Hepatocyte (in vitro differentiated cells): ENCODE measurements at regions not wholly inside any gene's neighbourhood (a gene's known extent, or its start where the extent isn't known, plus 50 kb on each side); places are given as distances from the start of the nearest gene placed in this dataset.

ENCODE experiments used
- DNase-seq: peaks from one replicate; pipeline ENCODE4 v3.0.0-alpha.2; 2016; ENCODE audit warnings: low spot score
- H2AFZ ChIP-seq: fragments of 200-600 bp; sonication (generic); 2 replicates; pipeline ENCODE4 v1.6.0; 2016; ENCODE audit warnings: antibody characterized with exemption, mild to moderate bottlenecking
- H3K27ac ChIP-seq: fragments of 200-600 bp; sonication (generic); 2 replicates; pipeline ENCODE4 v1.5.1; 2016; ENCODE audit warnings: mild to moderate bottlenecking
- H3K27me3 ChIP-seq: fragments of 200-600 bp; sonication (generic); 2 replicates; pipeline ENCODE4 v1.6.1; 2016
- H3K36me3 ChIP-seq: fragments of 200-600 bp; sonication (generic); replicated peaks from 2 replicates; pipeline ENCODE4 v1.5.1; 2016; ENCODE audit warnings: low read depth; ENCODE audit not compliant: insufficient read depth
- H3K4me1 ChIP-seq: fragments of 200-600 bp; sonication (generic); 2 replicates; pipeline ENCODE4 v1.5.1; 2016; ENCODE audit warnings: mild to moderate bottlenecking, moderate library complexity; ENCODE audit not compliant: insufficient read depth
- H3K4me2 ChIP-seq: fragments of 200-600 bp; sonication (generic); 2 replicates; pipeline ENCODE4 v1.6.0; 2016
- H3K4me3 ChIP-seq: fragments of 200-600 bp; sonication (generic); 2 replicates; pipeline ENCODE4 v1.5.1; 2016; ENCODE audit warnings: mild to moderate bottlenecking
- H3K79me2 ChIP-seq: fragments of 200-600 bp; sonication (generic); 2 replicates; pipeline ENCODE4 v1.6.0; 2017; ENCODE audit warnings: mild to moderate bottlenecking
- H3K9me2 ChIP-seq: fragments of 200-600 bp; sonication (generic); replicated peaks from 2 replicates; pipeline ENCODE4 v1.6.0; 2017; ENCODE audit warnings: mild to moderate bottlenecking; ENCODE audit not compliant: insufficient read depth
- H3K9me3 ChIP-seq: fragments of 200-600 bp; sonication (generic); 2 replicates; pipeline ENCODE4 v1.5.1; 2016; ENCODE audit warnings: low read depth, mild to moderate bottlenecking
- H4K20me1 ChIP-seq: fragments of 200-600 bp; sonication (generic); 2 replicates; pipeline ENCODE4 v1.6.0; 2016; ENCODE audit warnings: mild to moderate bottlenecking; ENCODE audit not compliant: insufficient read depth, poor library complexity, severe bottlenecking
- CTCF ChIP-seq: fragments of 200-600 bp; sonication (generic); IDR thresholded peaks from 2 replicates; pipeline ENCODE4 v1.5.1; 2016; ENCODE audit warnings: antibody characterized with exemption, mild to moderate bottlenecking; ENCODE audit not compliant: poor library complexity
- EZH2 ChIP-seq: fragments of 200-600 bp; sonication (generic); IDR thresholded peaks from 2 replicates; pipeline ENCODE4 v1.6.1; 2016; ENCODE audit warnings: antibody characterized with exemption, mild to moderate bottlenecking, borderline replicate concordance
- EZH2phosphoT487 ChIP-seq: fragments of 200-600 bp; sonication (generic); IDR thresholded peaks from one replicate; pipeline ENCODE4 v1.6.1; 2018; ENCODE audit warnings: antibody characterized with exemption, mild to moderate bottlenecking, low read depth, moderate library complexity; ENCODE audit not compliant: unreplicated experiment, severe bottlenecking
- WGBS: methylation state at CpG from one replicate; pipeline ENCODE4 v1.1.6; 2016; ENCODE audit warnings: low lambda C conversion rate; ENCODE audit errors: missing lambda C conversion rate; 5-methylcytosine and 5-hydroxymethylcytosine counted together

DNA sequence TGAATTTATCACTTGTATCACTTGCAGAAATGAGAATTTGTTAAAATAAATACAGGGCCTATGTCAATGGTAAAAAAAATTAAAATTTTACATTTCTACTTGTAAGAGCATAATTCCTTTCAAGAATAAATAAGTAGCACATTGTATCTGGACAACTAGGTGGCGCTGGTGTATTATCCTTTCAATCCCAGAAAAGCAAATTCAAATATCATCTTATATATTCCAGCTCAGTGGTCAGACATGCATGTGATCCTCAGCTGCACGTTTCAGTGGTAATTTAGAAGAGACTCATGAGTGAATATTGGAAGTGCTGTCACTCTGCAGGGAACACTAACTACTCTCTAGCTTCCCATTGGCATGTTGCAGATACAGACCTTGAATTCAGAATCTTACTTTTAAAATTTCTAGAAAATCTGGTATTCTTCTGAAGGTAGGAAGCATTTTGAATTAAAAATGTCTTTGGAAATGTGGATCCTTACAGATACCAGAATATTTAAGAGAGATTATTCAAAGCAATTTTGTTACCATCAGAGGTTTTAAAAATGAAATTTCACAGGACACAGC, 1414.7 kb upstream of the TENM3 start:
- H4K20me1 ChIP-seq: no peaks in the 10 kb centered on the region
- no peak overlapping the region for H3K4me2 ChIP-seq
- H2AFZ ChIP-seq: no peak overlapping the region
- no peaks in the 10 kb centered on the region for H3K9me2 ChIP-seq
- TF ChIP-seq EZH2phosphoT487 (no peak), CTCF (peak; percentile 91)
- H3K4me3 ChIP-seq: no peak overlapping the region
- H3K36me3 ChIP-seq: no peaks in the 10 kb centered on the region
- no peaks in the 10 kb centered on the region for H3K27me3 ChIP-seq
- WGBS: 2% methylated on average over 2 of the region's 2 CpGs
- peak; percentile 75 for DNase-seq
- no peaks in the 10 kb centered on the region for H3K79me2 ChIP-seq
- peaks cover 4% of the 10 kb centered on the region for H3K4me1 ChIP-seq
- H3K9me3 ChIP-seq: no peaks in the 10 kb centered on the region
- H3K27ac ChIP-seq: no peak overlapping the region

DNA sequence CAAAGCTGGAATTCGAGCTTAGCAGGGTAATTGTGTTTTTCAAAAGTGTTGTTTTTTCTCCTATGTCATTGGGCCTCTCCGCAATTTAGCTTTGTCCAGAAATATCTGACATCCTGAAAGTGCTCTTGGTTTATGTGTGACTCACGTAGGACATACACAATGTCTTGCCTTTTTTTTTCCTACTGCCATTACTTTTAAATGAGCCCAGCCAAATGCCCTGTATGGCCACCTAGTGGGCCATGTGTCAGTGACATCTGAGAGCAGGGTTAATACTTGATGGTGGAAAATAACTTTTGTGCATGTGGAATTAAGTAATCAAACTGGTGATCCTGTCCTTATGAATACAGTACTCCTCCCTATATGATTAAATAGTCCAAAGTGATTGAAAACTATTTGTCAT, 1411.1 kb upstream of the TENM3 start:
- Histone ChIP-seq H2AFZ (no peak overlapping the region), H3K79me2 (no peaks in the 10 kb centered on the region), H3K4me3 (no peak overlapping the region), H3K36me3 (no peaks in the 10 kb centered on the region), H4K20me1 (no peaks in the 10 kb centered on the region), H3K4me1 (peaks cover 4% of the 10 kb centered on the region), H3K27ac (no peak overlapping the region), H3K4me2 (no peak overlapping the region), H3K27me3 (no peaks in the 10 kb centered on the region), H3K9me3 (no peaks in the 10 kb centered on the region), H3K9me2 (no peaks in the 10 kb centered on the region)
- no peak for TF ChIP-seq EZH2
- TF ChIP-seq CTCF: no peak
- no peak for TF ChIP-seq EZH2phosphoT487
- WGBS: 56% methylated on average over 3 of the region's 3 CpGs
- no peak for DNase-seq

DNA sequence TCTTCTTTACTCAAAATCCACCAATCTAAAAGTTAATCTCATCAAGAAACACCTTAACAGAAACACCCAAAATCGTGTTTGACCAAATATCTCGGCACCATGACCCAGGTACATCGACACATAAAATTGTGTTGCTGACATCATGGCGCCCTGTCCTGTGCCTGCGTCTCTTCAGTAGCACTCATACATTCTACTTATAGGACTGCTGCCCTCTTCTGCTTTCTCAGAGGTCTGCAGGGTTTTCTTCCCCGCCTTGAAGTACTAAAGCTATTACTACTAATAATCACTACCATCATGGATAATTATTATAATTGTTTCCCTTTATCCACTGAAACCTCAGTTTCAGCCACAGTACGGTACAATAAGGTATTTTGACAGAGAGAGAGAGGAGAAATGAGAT, 1403.1 kb upstream of the TENM3 start:
- H3K4me2 ChIP-seq: no peak overlapping the region
- H3K4me3 ChIP-seq: no peak overlapping the region
- no peak overlapping the region for H3K27ac ChIP-seq
- DNase-seq: no peak
- no peaks in the 10 kb centered on the region for H4K20me1 ChIP-seq
- no peak for TF ChIP-seq CTCF
- H3K9me2 ChIP-seq: no peaks in the 10 kb centered on the region
- no peaks in the 10 kb centered on the region for H3K79me2 ChIP-seq
- H2AFZ ChIP-seq: no peak overlapping the region
- no peaks in the 10 kb centered on the region for H3K9me3 ChIP-seq
- WGBS: 71% methylated on average over 7 of the region's 7 CpGs
- no peaks in the 10 kb centered on the region for H3K36me3 ChIP-seq
- no peaks in the 10 kb centered on the region for H3K27me3 ChIP-seq
- no peaks in the 10 kb centered on the region for H3K4me1 ChIP-seq
